Transverse colon (tissue), 3 donors: ENCODE measurements at regions not wholly inside any gene's neighbourhood (a gene's known extent, or its start where the extent isn't known, plus 50 kb on each side); places are given as distances from the start of the nearest gene placed in this dataset.

Experiments used
- POLR2A ChIP-seq: fragments of 450-650 bp; IDR thresholded peaks from one replicate; pipeline ENCODE4 v1.6.1; 2016; ENCODE audit warnings: antibody characterized with exemption, mild to moderate bottlenecking, moderate library complexity
- TF ChIP-seq, protein P1 (sequence below), 5 experiments: fragments of 200-600 bp in 3 of 5; fragments of 450-650 bp in 2 of 5; sonication (generic) in 3 of 5; IDR thresholded peaks; 1 replicate in 2 of 5; 2 replicates in 3 of 5; pipeline ENCODE4 v1.5.1; 2016 to 2017; ENCODE audit warnings: antibody characterized with exemption in 5 of 5, inconsistent platforms in 3 of 5, mild to moderate bottlenecking in 2 of 5, moderate library complexity in 1 of 5

DNA sequence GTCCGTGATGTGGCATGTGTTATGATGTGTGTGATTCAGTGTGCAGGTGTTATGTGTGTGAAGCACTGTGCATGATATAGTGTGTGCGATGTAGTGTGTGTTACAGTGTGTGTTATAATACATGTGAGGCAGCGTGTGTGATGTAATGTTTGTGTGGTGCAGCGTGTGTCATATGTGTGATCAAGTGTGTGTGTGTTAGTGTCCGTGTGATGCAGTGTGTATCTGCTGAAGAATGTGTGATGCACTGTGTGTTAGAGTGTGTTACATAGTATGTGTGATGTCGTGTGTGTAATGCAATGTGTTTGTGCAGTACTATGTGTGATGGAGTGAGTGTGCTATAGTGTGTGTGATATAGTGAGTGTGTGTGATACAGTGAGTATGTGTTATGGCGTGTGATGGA is 182.8 kb upstream of the SOX11 start:
- TF ChIP-seq POLR2A = no peak
- TF ChIP-seq, protein P1, sequence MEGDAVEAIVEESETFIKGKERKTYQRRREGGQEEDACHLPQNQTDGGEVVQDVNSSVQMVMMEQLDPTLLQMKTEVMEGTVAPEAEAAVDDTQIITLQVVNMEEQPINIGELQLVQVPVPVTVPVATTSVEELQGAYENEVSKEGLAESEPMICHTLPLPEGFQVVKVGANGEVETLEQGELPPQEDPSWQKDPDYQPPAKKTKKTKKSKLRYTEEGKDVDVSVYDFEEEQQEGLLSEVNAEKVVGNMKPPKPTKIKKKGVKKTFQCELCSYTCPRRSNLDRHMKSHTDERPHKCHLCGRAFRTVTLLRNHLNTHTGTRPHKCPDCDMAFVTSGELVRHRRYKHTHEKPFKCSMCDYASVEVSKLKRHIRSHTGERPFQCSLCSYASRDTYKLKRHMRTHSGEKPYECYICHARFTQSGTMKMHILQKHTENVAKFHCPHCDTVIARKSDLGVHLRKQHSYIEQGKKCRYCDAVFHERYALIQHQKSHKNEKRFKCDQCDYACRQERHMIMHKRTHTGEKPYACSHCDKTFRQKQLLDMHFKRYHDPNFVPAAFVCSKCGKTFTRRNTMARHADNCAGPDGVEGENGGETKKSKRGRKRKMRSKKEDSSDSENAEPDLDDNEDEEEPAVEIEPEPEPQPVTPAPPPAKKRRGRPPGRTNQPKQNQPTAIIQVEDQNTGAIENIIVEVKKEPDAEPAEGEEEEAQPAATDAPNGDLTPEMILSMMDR (IDR thresholded peaks at IDR 0.05) = no peak
